ENCODE measurements at regions not wholly inside any gene's neighbourhood (a gene's known extent, or its start where the extent isn't known, plus 50 kb on each side); places are given as distances from the start of the nearest gene placed in this dataset.

DNA sequence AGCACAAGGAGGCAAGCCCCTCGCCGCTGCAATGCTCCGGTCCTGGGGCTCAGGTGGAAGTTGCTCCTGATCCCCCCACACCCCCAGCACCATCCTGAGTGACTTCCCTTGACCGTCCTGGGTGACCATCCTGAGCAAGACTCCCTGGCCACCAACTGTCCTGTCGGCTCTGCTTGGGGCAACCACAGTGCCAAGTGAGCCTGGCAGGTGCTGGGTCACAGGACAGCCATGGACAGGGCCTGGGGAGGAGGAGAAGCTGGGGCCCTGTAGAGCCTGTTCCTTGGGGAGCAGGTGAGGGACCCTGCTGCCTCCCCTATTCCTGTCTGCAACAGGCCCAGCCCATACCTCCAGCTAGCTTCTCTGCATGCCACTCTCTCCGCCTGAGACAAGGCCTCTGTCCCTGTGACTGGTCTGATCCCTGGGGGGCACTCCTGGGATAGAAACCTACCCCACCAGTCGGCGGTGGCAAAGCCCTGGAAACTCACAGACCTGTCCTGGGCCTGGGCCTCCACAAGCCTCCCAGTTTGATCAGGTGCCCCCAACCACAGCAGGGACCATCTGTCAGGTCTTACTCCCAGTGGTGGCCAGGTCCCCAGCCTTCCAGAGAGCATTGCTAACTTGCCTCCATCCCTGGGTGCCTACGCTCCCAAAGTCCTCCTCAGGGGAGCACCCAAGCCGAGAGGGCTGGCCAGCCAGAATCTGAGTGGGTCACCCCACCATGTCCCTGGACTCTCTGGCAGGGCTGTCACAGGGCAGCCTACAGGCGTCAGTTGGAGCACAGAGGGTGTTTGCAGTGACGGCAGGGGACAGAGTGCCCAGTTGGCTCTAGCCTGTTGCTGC is 68.7 kb upstream of the WNT7B start:
- peak overlapping the region; percentile 95 for H3K9ac ChIP-seq (ENCODE audit: low read length)
- H3K4me2 ChIP-seq (ENCODE audit: low read length, poor library complexity, severe bottlenecking), result peak overlapping the region; percentile 74
- H3K79me1 ChIP-seq (replicated peaks; ENCODE audit: low read length, poor library complexity, severe bottlenecking), result peaks cover 33% of the 10 kb centered on the region
- H2BK5ac ChIP-seq (ENCODE audit: low read depth, low read length, poor library complexity, severe bottlenecking), result no peak overlapping the region
- H3K27ac ChIP-seq (ENCODE audit: low read length, poor library complexity, severe bottlenecking), result no peak overlapping the region
- H2AK5ac ChIP-seq (ENCODE audit: low read length, severe bottlenecking), result peak overlapping the region; percentile 12
- DNase-seq, result no peak
- H3K4me3 ChIP-seq (ENCODE audit: insufficient read depth in 1 of 2, low read depth in 1 of 2, low read length in 2 of 2), result peak overlapping the region; percentile 64 to 89
- H4K91ac ChIP-seq (ENCODE audit: low read length), result peak overlapping the region; percentile 84
- no peaks in the 10 kb centered on the region for H3K27me3 ChIP-seq (ENCODE audit: control insufficient read depth in 1 of 2, insufficient read depth in 1 of 2, low read length in 2 of 2)
- no peak overlapping the region for H3K23ac ChIP-seq (ENCODE audit: low read length in 2 of 2)
- peak overlapping the region; percentile 13 to 77 for H3K18ac ChIP-seq (ENCODE audit: low read depth in 1 of 2, low read length in 2 of 2)
- peak overlapping the region; percentile 65 for H2BK15ac ChIP-seq (ENCODE audit: low read depth, poor library complexity, severe bottlenecking)
- WGBS, result 88% methylated on average over 12 of the region's 12 CpGs
- H3K9me3 ChIP-seq (ENCODE audit: control insufficient read depth, low read length), result no peaks in the 10 kb centered on the region
- H3K14ac ChIP-seq (ENCODE audit: low read length in 2 of 2), result no peak overlapping the region
- peaks cover 29% of the 10 kb centered on the region for H3K4me1 ChIP-seq (ENCODE audit: control insufficient read depth, insufficient read depth, low read depth, low read length)
- H2AFZ ChIP-seq (ENCODE audit: low read depth, low read length), result no peak overlapping the region
- H3K4ac ChIP-seq (ENCODE audit: low read depth in 1 of 2, low read length in 2 of 2), result peak overlapping the region in 1 of 2 experiments; percentile 2
- H4K8ac ChIP-seq (ENCODE audit: low read length), result peak overlapping the region; percentile 90
- H2BK12ac ChIP-seq (ENCODE audit: low read length in 2 of 2), result no peak overlapping the region
- no peak overlapping the region for H2BK120ac ChIP-seq (ENCODE audit: low read depth, low read length)
- peaks cover 12 to 16% of the 10 kb centered on the region in 2 experiments for H3K36me3 ChIP-seq (ENCODE audit: control insufficient read depth in 1 of 2, insufficient read depth in 2 of 2, low read depth in 1 of 2, low read length in 2 of 2)

GRCh38 chr22:46046299-46046685 is 69.3 kb upstream of the WNT7B start:
- Histone ChIP-seq H3K18ac (ENCODE audit: low read depth in 1 of 2, low read length in 2 of 2) (no peak overlapping the region), H4K91ac (ENCODE audit: low read length) (no peak overlapping the region), H3K27me3 (ENCODE audit: control insufficient read depth in 1 of 2, insufficient read depth in 1 of 2, low read length in 2 of 2) (no peaks in the 10 kb centered on the region), H3K4ac (ENCODE audit: low read depth in 1 of 2, low read length in 2 of 2) (peak overlapping the region in 1 of 2 experiments; percentile 2), H3K23ac (ENCODE audit: low read length in 2 of 2) (no peak overlapping the region), H2BK120ac (ENCODE audit: low read depth, low read length) (no peak overlapping the region), H3K79me1 (replicated peaks; ENCODE audit: low read length, poor library complexity, severe bottlenecking) (peaks cover 39% of the 10 kb centered on the region), H3K9me3 (ENCODE audit: control insufficient read depth, low read length) (no peaks in the 10 kb centered on the region), H2BK12ac (ENCODE audit: low read length in 2 of 2) (no peak overlapping the region), H3K4me1 (ENCODE audit: control insufficient read depth, insufficient read depth, low read depth, low read length) (peaks cover 31% of the 10 kb centered on the region), H3K9ac (ENCODE audit: low read length) (peak overlapping the region; percentile 95), H3K14ac (ENCODE audit: low read length in 2 of 2) (no peak overlapping the region), H4K8ac (ENCODE audit: low read length) (no peak overlapping the region), H3K27ac (ENCODE audit: low read length, poor library complexity, severe bottlenecking) (no peak overlapping the region), H3K36me3 (ENCODE audit: control insufficient read depth in 1 of 2, insufficient read depth in 2 of 2, low read depth in 1 of 2, low read length in 2 of 2) (peaks cover 17 to 22% of the 10 kb centered on the region in 2 experiments), H2AFZ (ENCODE audit: low read depth, low read length) (no peak overlapping the region), H2BK5ac (ENCODE audit: low read depth, low read length, poor library complexity, severe bottlenecking) (no peak overlapping the region), H3K4me3 (ENCODE audit: insufficient read depth in 1 of 2, low read depth in 1 of 2, low read length in 2 of 2) (peak overlapping the region in 1 of 2 experiments; percentile 89), H3K4me2 (ENCODE audit: low read length, poor library complexity, severe bottlenecking) (no peak overlapping the region), H2AK5ac (ENCODE audit: low read length, severe bottlenecking) (peak overlapping the region; percentile 12), H2BK15ac (ENCODE audit: low read depth, poor library complexity, severe bottlenecking) (no peak overlapping the region)
- DNase-seq, result no peak
- 95% methylated on average over 4 of the region's 5 CpGs for WGBS

GRCh38 chr22:46047226-46047625 is 70.3 kb upstream of the WNT7B start:
- H2BK5ac ChIP-seq (ENCODE audit: low read depth, low read length, poor library complexity, severe bottlenecking), result no peak overlapping the region

GRCh38 chr22:46047841-46048595 is 71.1 kb upstream of the WNT7B start:
- peak overlapping the region in 1 of 2 experiments; percentile 49 for H3K4me3 ChIP-seq (ENCODE audit: insufficient read depth in 1 of 2, low read depth in 1 of 2, low read length in 2 of 2)
- H3K27me3 ChIP-seq (ENCODE audit: control insufficient read depth in 1 of 2, insufficient read depth in 1 of 2, low read length in 2 of 2), result no peaks in the 10 kb centered on the region
- no peak overlapping the region for H3K23ac ChIP-seq (ENCODE audit: low read length in 2 of 2)
- no peak overlapping the region for H2BK15ac ChIP-seq (ENCODE audit: low read depth, poor library complexity, severe bottlenecking)
- H3K79me1 ChIP-seq (replicated peaks; ENCODE audit: low read length, poor library complexity, severe bottlenecking), result peaks cover 45% of the 10 kb centered on the region
- H2AK5ac ChIP-seq (ENCODE audit: low read length, severe bottlenecking), result no peak overlapping the region
- peaks cover 19 to 29% of the 10 kb centered on the region in 2 experiments for H3K36me3 ChIP-seq (ENCODE audit: control insufficient read depth in 1 of 2, insufficient read depth in 2 of 2, low read depth in 1 of 2, low read length in 2 of 2)
- no peak overlapping the region for H3K4ac ChIP-seq (ENCODE audit: low read depth in 1 of 2, low read length in 2 of 2)
- H3K9me3 ChIP-seq (ENCODE audit: control insufficient read depth, low read length), result no peaks in the 10 kb centered on the region
- no peak overlapping the region for H2AFZ ChIP-seq (ENCODE audit: low read depth, low read length)
- no peak overlapping the region for H2BK5ac ChIP-seq (ENCODE audit: low read depth, low read length, poor library complexity, severe bottlenecking)
- H3K4me1 ChIP-seq (ENCODE audit: control insufficient read depth, insufficient read depth, low read depth, low read length), result peaks cover 41% of the 10 kb centered on the region
- no peak overlapping the region for H2BK120ac ChIP-seq (ENCODE audit: low read depth, low read length)
- H3K14ac ChIP-seq (ENCODE audit: low read length in 2 of 2), result no peak overlapping the region
- H3K27ac ChIP-seq (ENCODE audit: low read length, poor library complexity, severe bottlenecking), result no peak overlapping the region
- no peak for DNase-seq
- no peak overlapping the region for H2BK12ac ChIP-seq (ENCODE audit: low read length in 2 of 2)
- WGBS, result 84% methylated on average over 14 of the region's 14 CpGs
- H4K91ac ChIP-seq (ENCODE audit: low read length), result no peak overlapping the region
- H3K9ac ChIP-seq (ENCODE audit: low read length), result peak overlapping the region; percentile 75
- H3K18ac ChIP-seq (ENCODE audit: low read depth in 1 of 2, low read length in 2 of 2), result no peak overlapping the region
- H3K4me2 ChIP-seq (ENCODE audit: low read length, poor library complexity, severe bottlenecking), result no peak overlapping the region
- no peak overlapping the region for H4K8ac ChIP-seq (ENCODE audit: low read length)

More at GRCh38 chr22:46047226-46047625, 70.3 kb upstream of the WNT7B start:
- no peaks in the 10 kb centered on the region for H3K27me3 ChIP-seq (ENCODE audit: control insufficient read depth in 1 of 2, insufficient read depth in 1 of 2, low read length in 2 of 2)
- no peak overlapping the region for H2AK5ac ChIP-seq (ENCODE audit: low read length, severe bottlenecking)
- DNase-seq, result no peak
- H2BK15ac ChIP-seq (ENCODE audit: low read depth, poor library complexity, severe bottlenecking), result no peak overlapping the region
- no peaks in the 10 kb centered on the region for H3K9me3 ChIP-seq (ENCODE audit: control insufficient read depth, low read length)
- no peak overlapping the region for H4K8ac ChIP-seq (ENCODE audit: low read length)
- peak overlapping the region; percentile 18 for H4K91ac ChIP-seq (ENCODE audit: low read length)
- peaks cover 40% of the 10 kb centered on the region for H3K79me1 ChIP-seq (replicated peaks; ENCODE audit: low read length, poor library complexity, severe bottlenecking)
- no peak overlapping the region for H3K23ac ChIP-seq (ENCODE audit: low read length in 2 of 2)
- H3K14ac ChIP-seq (ENCODE audit: low read length in 2 of 2), result no peak overlapping the region
- H2AFZ ChIP-seq (ENCODE audit: low read depth, low read length), result no peak overlapping the region
- no peak overlapping the region for H2BK120ac ChIP-seq (ENCODE audit: low read depth, low read length)
- no peak overlapping the region for H3K4me3 ChIP-seq (ENCODE audit: insufficient read depth in 1 of 2, low read depth in 1 of 2, low read length in 2 of 2)
- no peak overlapping the region for H3K4me2 ChIP-seq (ENCODE audit: low read length, poor library complexity, severe bottlenecking)
- H3K4me1 ChIP-seq (ENCODE audit: control insufficient read depth, insufficient read depth, low read depth, low read length), result peaks cover 38% of the 10 kb centered on the region
- no peak overlapping the region for H3K27ac ChIP-seq (ENCODE audit: low read length, poor library complexity, severe bottlenecking)
- no peak overlapping the region for H3K18ac ChIP-seq (ENCODE audit: low read depth in 1 of 2, low read length in 2 of 2)
- no peak overlapping the region for H3K4ac ChIP-seq (ENCODE audit: low read depth in 1 of 2, low read length in 2 of 2)
- peaks cover 19 to 24% of the 10 kb centered on the region in 2 experiments for H3K36me3 ChIP-seq (ENCODE audit: control insufficient read depth in 1 of 2, insufficient read depth in 2 of 2, low read depth in 1 of 2, low read length in 2 of 2)
- 90% methylated on average over 13 of the region's 13 CpGs for WGBS
- peak overlapping the region; percentile 75 for H3K9ac ChIP-seq (ENCODE audit: low read length)
- no peak overlapping the region for H2BK12ac ChIP-seq (ENCODE audit: low read length in 2 of 2)
